Neural progenitor cell (in vitro differentiated cells): ENCODE measurements at regions not wholly inside any gene's neighbourhood (a gene's known extent, or its start where the extent isn't known, plus 50 kb on each side); places are given as distances from the start of the nearest gene placed in this dataset.
"Not testable (repeated sequence)": the region's sequence is repeated elsewhere in the genome, so short reads cannot be mapped to it uniquely, and the experiment has no call there.

Experiments used
- DNase-seq: peaks from one replicate; pipeline ENCODE4 v3.0.0-alpha.2; 2016; ENCODE audit warnings: low spot score
- H2AFZ ChIP-seq: fragments of 200-600 bp; sonication (generic); replicated peaks from 2 replicates; pipeline ENCODE4 v1.6.1; 2016; ENCODE audit warnings: antibody characterized with exemption
- H3F3A ChIP-seq: fragments of 200-600 bp; sonication (generic); 2 replicates; pipeline ENCODE4 v1.6.1; 2016; ENCODE audit warnings: antibody characterized with exemption, low read depth
- H3K27ac ChIP-seq: fragments of 200-600 bp; sonication (generic); 2 replicates; pipeline ENCODE4 v1.5.1; 2016; ENCODE audit warnings: mild to moderate bottlenecking
- H3K27me3 ChIP-seq: fragments of 200-600 bp; sonication (generic); 2 replicates; pipeline ENCODE4 v1.6.1; 2016; ENCODE audit warnings: mild to moderate bottlenecking, moderate library complexity
- H3K36me3 ChIP-seq: fragments of 200-600 bp; sonication (generic); 2 replicates; pipeline ENCODE4 v1.5.1; 2016
- H3K4me1 ChIP-seq: fragments of 200-600 bp; sonication (generic); 2 replicates; pipeline ENCODE4 v1.6.1; 2016; ENCODE audit warnings: mixed run types
- H3K4me2 ChIP-seq: fragments of 200-600 bp; sonication (generic); 2 replicates; pipeline ENCODE4 v1.6.1; 2016
- H3K4me3 ChIP-seq: fragments of 200-600 bp; sonication (generic); 2 replicates; pipeline ENCODE4 v1.5.1; 2016
- H3K79me2 ChIP-seq: fragments of 200-600 bp; sonication (generic); 2 replicates; pipeline ENCODE4 v1.6.1; 2016; ENCODE audit warnings: low read depth
- H3K9ac ChIP-seq: fragments of 200-600 bp; sonication (generic); 2 replicates; pipeline ENCODE4 v1.6.1; 2016
- H3K9me3 ChIP-seq: fragments of 200-600 bp; sonication (generic); 2 replicates; pipeline ENCODE4 v1.5.1; 2016; ENCODE audit warnings: low read depth
- H4K20me1 ChIP-seq: fragments of 200-600 bp; sonication (generic); 2 replicates; pipeline ENCODE4 v1.6.1; 2016; ENCODE audit warnings: low read depth
- H3K27ac Mint-ChIP-seq: 3 replicates; pipeline ENCODE4 v1.8.0; 2021; ENCODE audit warnings: mixed read lengths
- H3K27me3 Mint-ChIP-seq: 2 replicates; pipeline ENCODE4 v1.8.0; 2022; ENCODE audit warnings: low read depth, mild to moderate bottlenecking, inconsistent platforms, moderate library complexity, mixed read lengths; ENCODE audit not compliant: insufficient read depth
- H3K36me3 Mint-ChIP-seq: 3 replicates; pipeline ENCODE4 v1.8.0; 2021; ENCODE audit warnings: mixed read lengths
- H3K4me1 Mint-ChIP-seq: 3 replicates; pipeline ENCODE4 v1.8.0; 2021; ENCODE audit warnings: mixed read lengths
- H3K4me3 Mint-ChIP-seq: 3 replicates; pipeline ENCODE4 v1.8.0; 2021; ENCODE audit warnings: mild to moderate bottlenecking, moderate library complexity, mixed read lengths
- H3K9me3 Mint-ChIP-seq: 3 replicates; pipeline ENCODE4 v1.8.0; 2020; ENCODE audit warnings: mixed read lengths
- CTCF ChIP-seq: fragments of 200-600 bp; sonication (generic); IDR thresholded peaks from 2 replicates; pipeline ENCODE4 v1.5.1; 2017; ENCODE audit warnings: antibody characterized with exemption, mild to moderate bottlenecking
- EZH2 ChIP-seq: fragments of 200-600 bp; sonication (generic); IDR thresholded peaks from 2 replicates; pipeline ENCODE4 v1.6.1; 2017; ENCODE audit warnings: antibody characterized with exemption, mild to moderate bottlenecking, moderate library complexity
- EZH2phosphoT487 ChIP-seq: fragments of 200-600 bp; sonication (generic); IDR thresholded peaks from 2 replicates; pipeline ENCODE4 v1.6.1; 2017; ENCODE audit warnings: antibody characterized with exemption

- H3K9ac ChIP-seq = no peak overlapping the region
- TF ChIP-seq EZH2 (no peak), EZH2phosphoT487 (no peak), CTCF (no peak)
- H3F3A ChIP-seq = peaks cover 18% of the 10 kb centered on the region
- no peaks in the 10 kb centered on the region for H3K9me3 Mint-ChIP-seq
- peaks cover 14% of the 10 kb centered on the region for H3K4me1 Mint-ChIP-seq
- no peaks in the 10 kb centered on the region for H3K9me3 ChIP-seq
- H3K4me3 Mint-ChIP-seq = no peak overlapping the region
- H3K27ac ChIP-seq = no peak overlapping the region
- H3K36me3 ChIP-seq = no peaks in the 10 kb centered on the region
- peaks cover 6% of the 10 kb centered on the region for H3K4me1 ChIP-seq
- H3K4me3 ChIP-seq = no peak overlapping the region
- H3K27ac Mint-ChIP-seq = no peak overlapping the region
- no peak overlapping the region for H3K4me2 ChIP-seq
- H3K27me3 Mint-ChIP-seq = peaks cover 18% of the 10 kb centered on the region
- no peaks in the 10 kb centered on the region for H3K36me3 Mint-ChIP-seq
- peaks cover 51% of the 10 kb centered on the region for H3K27me3 ChIP-seq
- DNase-seq = no peak
- H4K20me1 ChIP-seq = no peaks in the 10 kb centered on the region
- H3K79me2 ChIP-seq = no peaks in the 10 kb centered on the region
- H2AFZ ChIP-seq = no peak overlapping the region
Measured at GRCh38 chr20:1800180-1800579, 95.0 kb upstream of the SIRPA start.

- H3K4me3 Mint-ChIP-seq, H3K27ac Mint-ChIP-seq, H3K9ac ChIP-seq, H3K4me3 ChIP-seq, H3K36me3 Mint-ChIP-seq, H3K27ac ChIP-seq, H3K4me2 ChIP-seq, H4K20me1 ChIP-seq, H2AFZ ChIP-seq, H3K4me1 ChIP-seq, H3K9me3 Mint-ChIP-seq, H3K79me2 ChIP-seq, H3K9me3 ChIP-seq, H3K36me3 ChIP-seq, DNase-seq: not testable (repeated sequence)
- Histone ChIP-seq H3F3A (peaks cover 18% of the 10 kb centered on the region), H3K27me3 (peaks cover 51% of the 10 kb centered on the region)
- Mint-ChIP-seq H3K4me1 (peaks cover 14% of the 10 kb centered on the region), H3K27me3 (peaks cover 18% of the 10 kb centered on the region)
Measured at GRCh38 chr20:1799746-1800145, 95.5 kb upstream of the SIRPA start.

GRCh38 chr20:1798982-1799381 lies 96.2 kb upstream of the SIRPA start:
- Histone ChIP-seq H3K36me3 (no peaks in the 10 kb centered on the region), H3K4me2 (no peak overlapping the region), H3K27ac (no peak overlapping the region), H3K79me2 (no peaks in the 10 kb centered on the region), H3K27me3 (peaks cover 51% of the 10 kb centered on the region), H2AFZ (no peak overlapping the region), H3F3A (peaks cover 17% of the 10 kb centered on the region), H3K9ac (no peak overlapping the region), H3K4me1 (peaks cover 3% of the 10 kb centered on the region), H3K9me3 (no peaks in the 10 kb centered on the region), H3K4me3 (no peak overlapping the region), H4K20me1 (no peaks in the 10 kb centered on the region)
- no peak for DNase-seq
- Mint-ChIP-seq H3K27me3 (peaks cover 15% of the 10 kb centered on the region), H3K4me3 (no peak overlapping the region), H3K27ac (no peak overlapping the region), H3K9me3 (no peaks in the 10 kb centered on the region), H3K36me3 (no peaks in the 10 kb centered on the region), H3K4me1 (peaks cover 11% of the 10 kb centered on the region)
- no peak for TF ChIP-seq EZH2phosphoT487
- no peak for TF ChIP-seq EZH2
- TF ChIP-seq CTCF = no peak

GRCh38 chr20:1793821-1794220 lies 101.4 kb upstream of the SIRPA start:
- Mint-ChIP-seq H3K4me1 (no peaks in the 10 kb centered on the region), H3K36me3 (no peaks in the 10 kb centered on the region), H3K27me3 (no peaks in the 10 kb centered on the region), H3K27ac (no peak overlapping the region), H3K4me3 (no peak overlapping the region), H3K9me3 (no peaks in the 10 kb centered on the region)
- Histone ChIP-seq H3K4me3 (no peak overlapping the region), H3K9ac (no peak overlapping the region), H3K27me3 (peaks cover 26% of the 10 kb centered on the region), H3K9me3 (no peaks in the 10 kb centered on the region), H3K4me1 (peaks cover 10% of the 10 kb centered on the region), H4K20me1 (no peaks in the 10 kb centered on the region), H3K79me2 (no peaks in the 10 kb centered on the region), H3F3A (no peaks in the 10 kb centered on the region), H3K36me3 (no peaks in the 10 kb centered on the region), H3K4me2 (no peak overlapping the region), H3K27ac (no peak overlapping the region), H2AFZ (no peak overlapping the region)
- TF ChIP-seq EZH2phosphoT487 = no peak
- no peak for TF ChIP-seq EZH2
- no peak for TF ChIP-seq CTCF
- DNase-seq = no peak
